HG02840 (cell line): ENCODE measurements at regions not wholly inside any gene's neighbourhood (a gene's known extent, or its start where the extent isn't known, plus 50 kb on each side); places are given as distances from the start of the nearest gene placed in this dataset.
"Not testable (repeated sequence)": the region's sequence is repeated elsewhere in the genome, so short reads cannot be mapped to it uniquely, and the experiment has no call there.

ENCODE experiments used
- ATAC-seq: cut with Tn5 transposase; IDR thresholded peaks from one replicate; pipeline ENCODE4 v1.9.1; 2021; ENCODE audit warnings: mild to moderate bottlenecking, moderate library complexity, moderate number of reproducible peaks; ENCODE audit not compliant: unreplicated experiment, low FRiP score

DNA sequence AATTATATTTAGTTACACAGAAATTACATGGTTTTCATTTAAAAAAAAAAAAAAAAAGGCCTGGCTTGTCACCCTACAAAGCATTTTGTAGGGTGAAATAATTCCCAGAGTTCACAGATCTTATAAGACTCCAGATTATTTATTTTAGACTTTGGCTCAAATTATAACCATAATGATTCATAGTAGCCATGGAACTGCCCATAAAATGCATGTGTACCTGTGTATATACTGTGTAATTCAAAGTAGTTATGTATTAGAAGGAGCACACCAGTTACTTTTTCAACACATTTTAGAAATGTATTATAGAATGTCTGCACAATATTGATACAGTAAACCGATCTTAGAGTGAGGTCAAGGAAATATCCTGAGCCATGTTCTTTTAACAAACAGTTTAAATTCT is 975.6 kb downstream of the GBE1 start:
- no peak for ATAC-seq

DNA sequence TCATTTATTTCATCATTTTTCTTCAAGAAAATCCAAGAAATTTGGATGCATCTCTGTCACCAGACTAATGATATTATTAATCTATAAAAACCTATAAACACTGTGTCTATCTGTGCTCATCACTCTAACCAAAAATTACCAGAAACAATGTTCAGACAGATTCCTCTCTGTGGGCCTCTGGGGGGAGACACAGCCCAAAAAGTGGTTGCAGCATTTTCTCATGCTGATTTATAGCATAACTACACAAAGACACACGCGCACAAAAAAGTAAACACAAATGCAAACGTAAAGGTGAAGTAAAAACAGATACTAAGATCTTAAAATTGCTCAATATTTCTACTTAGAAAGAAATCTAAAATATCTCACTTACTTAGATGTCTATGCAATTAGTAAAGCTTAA is 976.0 kb downstream of the GBE1 start:
- ATAC-seq: no peak

DNA sequence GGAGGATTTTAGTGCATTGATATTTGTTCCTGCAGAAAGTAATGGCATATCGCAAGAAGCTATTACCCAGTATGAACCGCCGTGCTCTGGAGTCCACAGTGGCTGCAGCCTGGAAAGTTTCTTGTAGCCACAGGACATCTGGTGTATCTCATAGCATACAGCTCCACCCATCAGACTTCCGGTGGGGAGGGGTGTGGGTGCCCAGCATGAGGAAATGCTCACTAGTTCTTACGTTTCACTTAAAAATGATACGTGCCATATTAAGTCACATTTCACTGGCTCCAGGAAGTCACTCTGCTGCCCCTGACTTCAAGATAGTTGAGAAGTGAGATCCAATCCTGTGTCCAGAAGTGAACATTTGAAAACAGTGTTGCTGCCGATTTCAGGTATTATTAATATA is 990.4 kb downstream of the GBE1 start:
- no peak for ATAC-seq

DNA sequence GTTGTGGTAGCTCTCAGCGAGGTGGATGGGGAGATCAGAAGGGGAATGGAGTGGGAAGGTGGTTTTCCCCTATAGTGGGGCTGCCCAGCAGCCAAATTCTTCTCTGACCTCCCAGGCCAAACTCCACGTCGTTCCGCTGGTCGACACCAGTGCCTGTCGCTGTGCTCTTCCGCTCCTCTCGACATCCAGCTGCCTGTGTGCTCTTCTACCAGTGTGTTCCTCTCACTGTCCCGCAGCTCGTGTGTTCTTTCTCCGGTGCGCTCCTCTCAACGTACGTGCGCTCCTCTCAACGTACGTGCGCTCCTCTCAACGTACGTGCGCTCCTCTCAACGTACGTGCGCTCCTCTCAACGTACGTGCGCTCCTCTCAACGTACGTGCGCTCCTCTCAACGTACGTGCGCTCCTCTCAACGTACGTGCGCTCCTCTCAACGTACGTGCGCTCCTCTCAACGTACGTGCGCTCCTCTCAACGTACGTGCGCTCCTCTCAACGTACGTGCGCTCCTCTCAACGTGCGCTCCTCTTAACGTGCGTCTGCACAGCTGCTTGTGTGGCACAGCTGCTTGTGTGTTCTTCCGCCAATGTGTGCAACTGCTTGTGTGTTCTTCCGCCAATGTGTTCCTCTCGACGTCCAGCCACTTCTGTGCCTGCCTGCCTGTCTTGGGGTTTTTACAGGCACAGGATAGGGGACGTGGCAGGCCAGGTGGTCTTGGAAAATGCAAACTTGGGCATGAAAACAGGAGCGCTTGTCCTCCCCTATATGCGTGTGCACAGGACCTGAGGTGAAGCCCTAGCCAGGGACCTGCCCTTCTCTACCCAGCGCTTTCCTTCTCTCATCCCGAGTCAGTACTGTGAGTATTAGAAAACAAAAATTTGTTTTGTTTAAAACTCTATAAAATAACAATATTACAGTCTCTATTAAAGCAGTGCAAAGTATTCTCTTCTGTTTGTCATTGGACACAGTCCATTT is 991.1 kb downstream of the GBE1 start:
- ATAC-seq: no peak

DNA sequence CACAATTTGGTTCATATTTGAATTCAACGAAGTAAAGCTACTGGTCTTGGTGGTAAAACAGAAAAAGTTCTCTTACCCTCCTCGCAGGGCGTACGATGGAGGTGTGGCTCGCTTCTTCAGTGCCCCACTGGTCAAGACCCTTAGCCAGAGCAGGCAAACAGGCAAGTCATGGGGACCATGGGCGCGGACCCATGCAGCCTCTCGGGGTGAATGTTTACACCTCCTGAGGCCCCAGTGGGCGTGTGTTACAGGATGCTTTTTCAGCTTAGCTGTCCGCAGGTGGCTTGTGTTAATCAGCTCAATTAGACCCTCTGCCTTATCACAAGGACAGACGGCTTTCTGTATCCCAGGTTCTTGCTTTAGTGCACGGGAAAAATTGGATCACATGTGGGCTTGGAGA is 991.8 kb downstream of the GBE1 start:
- no peak for ATAC-seq

DNA sequence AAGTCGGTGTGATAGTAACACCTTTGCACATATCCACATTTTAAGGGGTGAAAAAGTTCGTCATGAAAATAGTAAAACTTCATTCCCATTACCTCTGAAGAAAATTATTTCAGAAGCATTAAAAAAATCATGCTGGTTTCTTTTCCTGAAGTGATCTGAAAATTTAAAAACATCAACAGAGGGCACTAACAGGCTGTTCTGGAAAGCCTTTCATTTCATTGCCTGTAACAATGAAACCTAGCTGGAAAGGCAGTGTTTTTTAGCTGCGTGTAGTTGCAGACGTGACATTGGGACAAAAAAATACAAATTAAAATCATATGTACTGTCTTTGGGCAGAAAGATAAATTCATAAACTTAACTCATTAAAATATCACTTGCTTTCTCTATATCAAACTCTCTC is 993.8 kb downstream of the GBE1 start:
- no peak for ATAC-seq

DNA sequence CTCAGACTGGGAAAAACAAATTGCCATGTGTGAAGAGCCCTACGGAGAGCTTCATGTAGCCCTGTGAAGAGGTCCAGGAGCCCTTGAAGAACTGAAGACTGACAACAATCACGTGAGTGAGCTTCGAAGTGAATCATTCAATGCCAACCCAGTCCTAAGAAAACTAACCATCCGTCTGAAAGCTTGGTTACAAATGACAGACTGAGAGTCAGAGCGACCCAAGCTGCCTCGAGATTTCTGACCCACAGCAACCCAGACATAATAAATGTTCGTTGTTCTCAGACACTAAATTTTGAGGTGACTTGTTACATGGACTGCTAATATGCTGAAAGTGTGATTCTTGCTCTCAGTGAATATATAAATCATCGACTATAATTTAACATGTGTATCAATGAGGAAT is 987.2 kb upstream of the ROBO1 start:
- ATAC-seq: no peak

DNA sequence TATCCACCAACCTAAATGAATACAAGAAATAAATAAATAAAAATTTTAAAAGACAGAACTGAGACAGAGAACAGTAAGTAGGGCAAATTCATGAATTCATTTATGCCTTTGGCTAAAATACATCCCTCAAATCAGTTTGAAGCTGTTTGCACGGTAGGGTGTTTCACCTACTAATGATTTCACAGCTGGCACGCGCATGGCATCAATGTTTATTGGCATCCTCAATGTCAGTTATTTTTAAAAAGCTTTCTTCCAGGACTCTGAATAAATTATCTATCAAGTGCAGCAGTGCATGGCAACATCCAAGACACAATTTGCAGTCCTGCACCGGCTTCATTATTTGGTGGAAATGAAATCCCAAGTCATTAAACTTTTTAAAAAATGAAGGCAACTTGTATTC is 985.2 kb upstream of the ROBO1 start:
- no peak for ATAC-seq

DNA sequence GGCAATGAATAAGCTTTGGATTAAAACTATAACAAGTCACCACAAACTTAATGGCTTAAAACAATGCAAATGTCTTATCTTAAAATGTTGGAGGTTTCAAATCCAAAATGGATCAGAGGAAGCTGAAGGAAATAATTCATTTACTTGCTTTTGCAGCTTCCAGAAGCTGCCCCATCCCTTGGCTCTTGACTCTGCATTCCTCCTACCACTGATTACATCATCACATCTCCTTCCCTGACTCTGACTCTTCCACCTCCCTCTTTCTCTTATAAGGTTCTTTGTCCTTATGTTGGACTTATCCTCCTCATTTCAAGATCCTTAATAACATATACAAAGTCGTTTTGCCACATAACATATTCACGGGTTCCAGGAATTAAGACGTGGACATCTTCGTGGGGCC is 982.8 kb upstream of the ROBO1 start:
- ATAC-seq: no peak

DNA sequence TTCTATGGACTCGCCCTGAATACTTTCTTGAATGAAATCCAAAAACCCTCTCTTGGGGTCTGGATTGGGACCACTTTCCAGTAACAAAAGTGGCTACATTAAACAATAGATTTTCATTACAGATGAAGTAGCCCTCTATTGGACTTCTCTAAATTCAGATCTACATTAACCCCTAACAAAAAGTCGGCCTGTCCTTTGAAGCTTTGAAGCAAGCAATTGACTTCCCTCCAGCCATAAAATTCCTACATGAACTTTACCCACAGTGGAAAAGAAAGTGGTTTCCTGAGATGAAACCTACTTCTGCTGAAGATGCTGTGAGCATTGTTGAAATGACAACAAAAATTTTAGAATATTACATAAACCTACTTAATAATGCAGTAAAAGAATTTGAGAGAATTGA is 967.1 kb upstream of the ROBO1 start:
- no peak for ATAC-seq

DNA sequence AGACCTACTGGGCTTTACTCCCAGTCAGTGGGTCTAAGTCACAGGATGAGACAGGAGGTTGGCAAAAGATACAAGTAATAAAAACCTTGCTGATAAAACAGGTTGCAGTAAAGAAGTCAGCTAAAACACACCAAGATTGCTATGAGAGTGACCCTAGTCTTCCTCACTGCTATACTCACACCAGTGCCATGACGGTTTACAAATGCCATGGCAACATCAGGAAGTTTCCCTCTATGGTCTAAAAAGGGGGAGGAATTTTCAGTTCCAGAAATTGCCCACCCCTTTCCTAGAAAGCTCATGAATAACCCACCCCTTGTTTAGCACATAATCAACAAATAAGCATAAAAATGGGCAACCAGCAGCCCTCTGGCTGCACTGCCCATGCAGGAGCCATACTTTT is 966.7 kb upstream of the ROBO1 start:
- no peak for ATAC-seq

DNA sequence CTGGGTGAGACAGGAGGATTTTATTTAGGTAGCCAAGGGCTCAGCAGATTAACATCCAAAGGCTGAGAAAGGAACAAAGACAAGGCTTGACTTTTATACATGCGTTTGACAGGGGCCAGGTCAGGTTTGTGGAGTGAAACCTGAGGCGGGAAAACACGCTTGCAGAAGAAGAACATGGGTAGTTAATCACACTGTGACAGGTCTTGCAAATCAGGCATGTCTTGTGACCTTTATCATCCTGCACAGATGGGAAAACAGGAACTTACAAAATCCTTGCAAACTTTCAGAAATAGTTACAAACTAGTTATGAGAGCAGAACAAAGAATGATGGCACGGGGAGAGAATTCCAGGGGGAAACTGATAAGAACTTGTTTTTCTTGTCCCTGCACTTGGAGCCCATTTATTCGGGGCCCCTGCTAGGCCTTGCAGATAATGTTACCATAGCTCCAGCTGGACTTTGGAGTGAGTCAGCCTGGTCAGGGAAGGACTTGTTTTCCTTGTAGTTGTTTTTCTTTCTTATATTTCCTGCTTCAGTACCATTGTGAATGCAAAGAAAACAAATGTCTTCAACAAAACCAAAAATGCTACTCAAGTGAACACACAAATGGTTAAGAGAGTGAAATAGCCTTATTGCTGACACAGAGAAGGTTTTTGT is 965.9 kb upstream of the ROBO1 start:
- ATAC-seq: no peak

DNA sequence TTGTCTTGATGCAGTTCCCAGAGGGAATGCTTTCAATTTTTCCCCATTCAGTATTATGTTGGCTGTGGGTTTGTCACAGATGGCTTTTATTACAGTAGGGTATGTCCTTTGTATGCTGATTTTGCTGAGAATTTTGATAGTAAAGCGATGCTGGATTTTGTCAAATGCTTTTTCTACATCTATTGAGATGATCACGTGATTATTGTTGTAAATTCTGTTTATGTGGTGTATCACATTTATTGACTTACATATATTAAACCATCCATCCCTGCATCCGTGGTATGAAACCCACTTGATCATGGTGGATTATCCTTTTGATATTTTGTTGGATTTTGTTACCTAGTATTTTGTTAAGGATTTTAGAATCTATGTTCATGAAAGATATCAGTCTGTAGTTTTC is 959.8 kb upstream of the ROBO1 start:
- not testable (repeated sequence) for ATAC-seq

DNA sequence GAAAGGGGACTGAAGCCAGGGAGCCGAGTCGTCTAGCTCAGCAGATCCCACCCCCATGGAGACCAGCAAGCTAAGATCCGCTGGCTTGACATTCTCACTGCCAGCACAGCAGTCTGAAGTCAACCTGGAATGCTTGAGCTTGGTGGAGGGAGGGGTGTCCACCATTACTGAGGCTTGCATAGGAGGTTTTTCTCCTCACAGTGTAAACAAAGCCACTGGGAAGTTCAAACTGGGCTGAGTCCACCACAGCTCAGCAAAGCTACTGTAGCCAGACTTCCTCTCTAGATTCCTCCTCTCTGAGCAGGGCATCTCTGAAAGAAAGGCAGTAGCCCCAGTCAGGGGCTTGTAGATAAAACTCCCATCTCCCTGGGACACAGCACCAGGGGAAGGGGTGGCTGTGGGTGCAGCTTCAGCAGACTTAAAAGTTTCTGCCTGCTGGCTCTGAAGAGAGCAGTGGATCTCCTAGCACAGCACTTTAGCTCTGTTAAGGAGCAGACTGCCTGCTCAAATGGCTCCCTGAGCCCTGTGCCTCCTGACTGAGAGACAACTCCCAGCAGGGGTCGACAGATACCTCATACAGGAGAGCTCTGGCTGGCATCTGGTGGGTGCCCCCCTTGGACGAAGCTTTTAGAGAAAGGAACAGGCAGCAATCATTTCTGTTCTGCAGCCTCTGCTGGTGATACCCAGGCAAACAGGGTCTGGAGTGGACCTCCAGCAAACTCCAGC is 942.0 kb upstream of the ROBO1 start:
- ATAC-seq: not testable (repeated sequence)

DNA sequence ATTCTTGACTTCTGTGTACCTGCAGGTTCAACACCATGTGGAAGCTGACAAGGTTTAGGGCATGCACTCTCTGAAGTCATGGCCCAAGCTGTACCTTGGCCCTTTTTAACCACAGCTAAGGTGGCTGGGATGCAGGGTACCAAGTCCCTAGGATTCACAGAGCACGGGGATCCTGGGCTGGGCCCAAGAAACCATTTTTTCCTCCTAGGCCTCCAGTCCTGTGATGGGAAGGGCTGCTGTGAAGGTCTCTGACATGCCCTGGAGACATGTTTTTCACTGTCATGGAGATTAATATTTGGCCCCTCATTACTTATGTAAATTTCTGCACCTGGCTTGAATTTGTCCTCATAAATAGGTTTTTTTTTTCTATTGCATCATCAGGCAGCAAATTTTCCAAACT is 937.5 kb upstream of the ROBO1 start:
- no peak for ATAC-seq

DNA sequence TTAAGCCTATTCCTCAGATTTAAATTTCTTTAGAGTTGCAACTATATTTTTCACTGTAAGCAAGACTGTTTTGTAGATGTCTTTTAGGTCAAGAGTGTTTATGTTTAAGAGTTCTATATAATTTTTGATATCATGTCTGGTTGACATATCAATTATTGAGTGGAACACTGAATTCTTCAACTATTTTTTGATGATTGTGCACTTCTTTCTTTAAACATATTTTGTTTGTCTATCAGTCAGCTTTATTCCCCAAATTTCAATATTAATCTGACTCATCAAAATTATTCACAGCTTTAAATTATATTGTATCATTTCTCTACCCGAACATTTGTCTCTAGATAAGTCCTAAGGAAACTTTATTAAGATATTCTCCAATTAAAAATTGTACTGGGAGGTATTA is 933.6 kb upstream of the ROBO1 start:
- ATAC-seq: no peak

DNA sequence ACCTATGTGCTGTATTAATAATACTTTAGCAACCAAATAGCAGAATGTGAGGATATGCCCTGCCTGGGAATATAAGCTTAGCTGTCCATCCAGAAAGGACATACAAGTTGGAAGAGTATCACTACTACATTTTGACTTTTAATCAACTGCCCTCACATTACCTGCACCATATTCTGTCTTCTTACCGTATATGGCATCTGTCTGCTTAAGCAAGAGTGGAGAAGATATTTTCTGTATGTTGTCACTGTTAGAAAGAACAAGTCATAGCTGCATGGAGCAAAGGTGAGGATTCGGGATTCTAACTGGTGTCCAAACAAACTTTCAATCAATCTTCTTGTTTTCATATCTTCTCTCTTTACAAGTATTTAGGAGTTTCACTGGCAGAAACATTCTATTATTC is 929.5 kb upstream of the ROBO1 start:
- ATAC-seq: no peak

DNA sequence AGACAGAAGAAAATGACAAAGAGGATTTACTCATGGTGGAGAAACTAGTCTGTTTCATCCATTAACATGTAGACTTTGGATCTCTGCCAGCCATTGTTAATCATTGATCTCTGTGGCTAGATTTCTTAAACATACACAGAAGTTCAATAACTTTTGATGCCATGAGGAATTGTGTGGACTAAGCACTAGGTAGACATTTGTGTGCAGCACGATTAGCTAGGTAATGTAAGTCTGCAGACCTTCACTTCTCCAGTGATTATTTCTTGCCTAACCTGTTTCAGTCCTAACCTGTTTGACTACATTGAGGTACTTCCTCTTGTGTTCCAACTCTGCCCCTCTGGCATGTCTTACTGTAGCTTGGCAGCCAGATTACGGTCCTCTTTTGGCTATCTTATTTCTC is 928.5 kb upstream of the ROBO1 start:
- ATAC-seq: no peak

DNA sequence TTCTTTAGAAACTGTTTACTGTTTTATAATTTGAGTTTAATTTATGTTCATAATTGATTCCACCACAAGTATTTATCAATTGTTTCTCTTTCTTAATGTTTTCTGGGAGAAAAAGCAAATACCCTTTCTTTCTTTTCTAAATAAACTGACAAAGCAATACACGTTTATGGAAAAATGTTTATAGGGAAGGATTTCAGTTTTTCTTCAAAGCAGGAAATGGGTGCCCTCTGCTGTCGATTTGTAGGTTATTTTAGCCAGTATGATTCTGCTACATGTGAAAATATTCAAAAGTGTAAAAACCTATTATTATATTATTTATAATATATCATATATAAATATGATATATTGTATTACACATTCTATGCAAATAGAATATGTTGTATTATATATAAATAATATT is 921.0 kb upstream of the ROBO1 start:
- ATAC-seq: no peak

DNA sequence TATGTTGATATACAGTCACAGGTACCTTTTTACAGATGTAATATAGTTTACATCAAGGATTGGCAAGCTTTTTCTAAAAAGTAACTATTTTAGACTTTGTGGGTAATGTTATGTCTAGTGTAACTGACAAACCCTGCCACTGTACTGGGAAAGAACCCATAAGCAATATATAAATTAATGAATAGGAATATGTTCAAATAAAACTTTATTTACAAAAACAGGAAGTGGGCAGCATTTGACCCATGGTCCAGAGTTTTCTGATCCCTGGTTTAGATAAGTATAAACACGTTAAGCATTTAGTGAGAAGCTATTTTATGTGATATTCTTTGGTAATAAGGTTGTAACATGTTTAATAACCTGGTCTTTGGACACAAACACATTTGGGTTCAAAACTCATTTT is 915.2 kb upstream of the ROBO1 start:
- ATAC-seq: no peak

DNA sequence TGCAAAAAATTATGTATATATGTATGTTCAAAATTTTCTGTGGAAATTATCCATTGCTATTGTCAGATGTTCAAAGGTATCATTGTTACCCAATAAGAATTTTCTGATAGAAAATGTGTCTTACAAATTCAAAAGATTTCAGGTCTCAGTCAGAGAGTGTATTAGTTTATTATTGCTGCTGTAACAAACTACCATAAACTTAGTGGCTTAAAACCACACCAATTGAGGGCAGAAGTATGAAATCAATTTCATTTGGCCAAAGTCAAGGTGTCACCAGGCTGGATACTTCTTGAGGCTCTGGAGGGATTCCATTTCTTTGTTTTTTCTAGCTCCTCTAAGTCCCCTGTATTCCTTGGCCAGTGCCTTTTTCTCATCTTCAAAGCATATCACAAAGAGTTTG is 914.4 kb upstream of the ROBO1 start:
- ATAC-seq: no peak
